ENCODE measurements at regions not wholly inside any gene's neighbourhood (a gene's known extent, or its start where the extent isn't known, plus 50 kb on each side); places are given as distances from the start of the nearest gene placed in this dataset.
A peak's percentile ranks its signal among the peaks of the same experiment; 100 is the strongest.

- TF ChIP-seq CTCF (IDR thresholded peaks at IDR 0.05; ENCODE audit: low read depth, low read length, missing control alignments), result no peak
- no peak for DNase-seq (ENCODE audit: extremely low read depth, low read depth)
- H3K4me3 ChIP-seq (replicated peaks; ENCODE audit: low read depth, low read length), result no peak overlapping the region
Measured at GRCh38 chr3:178126686-178127085, 409.6 kb upstream of the KCNMB2 start.

GRCh38 chr3:178127221-178127620 is 409.0 kb upstream of the KCNMB2 start:
- no peak for DNase-seq (ENCODE audit: extremely low read depth, low read depth)
- no peak overlapping the region for H3K4me3 ChIP-seq (replicated peaks; ENCODE audit: low read depth, low read length)
- TF ChIP-seq CTCF (IDR thresholded peaks at IDR 0.05; ENCODE audit: low read depth, low read length, missing control alignments), result no peak

- no peak for TF ChIP-seq CTCF (IDR thresholded peaks at IDR 0.05; ENCODE audit: low read depth, low read length, missing control alignments)
- H3K4me3 ChIP-seq (replicated peaks; ENCODE audit: low read depth, low read length), result no peak overlapping the region
- DNase-seq (ENCODE audit: extremely low read depth, low read depth), result no peak
Measured at GRCh38 chr3:178129109-178129508, 407.1 kb upstream of the KCNMB2 start.

GRCh38 chr3:178131801-178132200 is 404.4 kb upstream of the KCNMB2 start:
- no peak for TF ChIP-seq CTCF (IDR thresholded peaks at IDR 0.05; ENCODE audit: low read depth, low read length, missing control alignments)
- DNase-seq (ENCODE audit: extremely low read depth, low read depth), result no peak
- H3K4me3 ChIP-seq (replicated peaks; ENCODE audit: low read depth, low read length), result no peak overlapping the region

- no peak for TF ChIP-seq CTCF (IDR thresholded peaks at IDR 0.05; ENCODE audit: low read depth, low read length, missing control alignments)
- no peak overlapping the region for H3K4me3 ChIP-seq (replicated peaks; ENCODE audit: low read depth, low read length)
- no peak for DNase-seq (ENCODE audit: extremely low read depth, low read depth)
Measured at GRCh38 chr3:178137206-178137605, 399.0 kb upstream of the KCNMB2 start.

GRCh38 chr3:178137831-178138230 is 398.4 kb upstream of the KCNMB2 start:
- H3K4me3 ChIP-seq (replicated peaks; ENCODE audit: low read depth, low read length), result no peak overlapping the region
- no peak for TF ChIP-seq CTCF (IDR thresholded peaks at IDR 0.05; ENCODE audit: low read depth, low read length, missing control alignments)
- DNase-seq (ENCODE audit: extremely low read depth, low read depth), result no peak

- TF ChIP-seq CTCF (IDR thresholded peaks at IDR 0.05; ENCODE audit: low read depth, low read length, missing control alignments), result no peak
- peak; percentile 25 for DNase-seq (ENCODE audit: extremely low read depth, low read depth)
- H3K4me3 ChIP-seq (replicated peaks; ENCODE audit: low read depth, low read length), result no peak overlapping the region
Measured at GRCh38 chr3:178139116-178139515, 397.1 kb upstream of the KCNMB2 start.

Data from HFF-Myc (cell line).